Tibial artery (tissue), 4 donors: ENCODE measurements at regions not wholly inside any gene's neighbourhood (a gene's known extent, or its start where the extent isn't known, plus 50 kb on each side); places are given as distances from the start of the nearest gene placed in this dataset.

ENCODE experiments used
- DNase-seq, 2 donors: peaks; one replicate each; pipeline ENCODE4 v3.0.0-alpha.2; 2019
- H3K27ac ChIP-seq, 2 donors: fragments of 200-600 bp; sonication (generic) in 1 of 2; 1 replicate in 1 of 2; 2 replicates in 1 of 2; pipeline ENCODE4 v1.5.1; 2018 to 2019; ENCODE audit warnings: mild to moderate bottlenecking in 1 of 2
- H3K27me3 ChIP-seq, 2 donors: fragments of 200-600 bp; sonication (generic) in 1 of 2; one replicate each; pipeline versions ENCODE4 v1.5.1 to v1.6.0; 2016 to 2019
- H3K36me3 ChIP-seq, 3 donors: fragments of 200-600 bp; sonication (generic) in 2 of 3; one replicate each; pipeline ENCODE4 v1.5.1; 2016 to 2019; ENCODE audit warnings: mild to moderate bottlenecking in 2 of 3
- H3K4me1 ChIP-seq, 4 donors: fragments of 200-600 bp; sonication (generic) in 2 of 4; 1 replicate in 3 of 4; 2 replicates in 1 of 4; pipeline ENCODE4 v1.5.1; 2016 to 2019
- H3K4me3 ChIP-seq, 2 donors: fragments of 200-600 bp; sonication (generic) in 1 of 2; 1 replicate in 1 of 2; 2 replicates in 1 of 2; pipeline ENCODE4 v1.5.1; 2018 to 2019; ENCODE audit warnings: mild to moderate bottlenecking in 2 of 2
- H3K9me3 ChIP-seq, 3 donors: fragments of 200-600 bp; sonication (generic) in 1 of 3; one replicate each; pipeline ENCODE4 v1.5.1; 2016 to 2019
- CTCF ChIP-seq, 2 experiments: fragments of 200-600 bp in 1 of 2; fragments of 450-650 bp in 1 of 2; IDR thresholded peaks; one replicate each; pipeline ENCODE4 v1.5.1; 2017 to 2019; ENCODE audit warnings: antibody characterized with exemption in 2 of 2, mild to moderate bottlenecking in 1 of 2, moderate library complexity in 1 of 2
- intact Hi-C: fragments of 100-400 bp; cut with DNase I; formaldehyde crosslinking; loops from one replicate; pipeline ENCODE4 v1.15.0; 2023; ENCODE audit warnings: low total_unique reads

GRCh38 chr12:69083689-69084088, 150.7 kb upstream of the CPM start:
- no peaks in the 10 kb centered on the region for H3K4me1 ChIP-seq
- H3K9me3 ChIP-seq, result no peaks in the 10 kb centered on the region
- no peaks in the 10 kb centered on the region for H3K36me3 ChIP-seq
- no peak overlapping the region for H3K4me3 ChIP-seq
- TF ChIP-seq CTCF (IDR thresholded peaks at IDR 0.05), result no peak
- intact Hi-C loops, result no loop called here
- no peak overlapping the region for H3K27ac ChIP-seq
- DNase-seq, result no peak
- no peaks in the 10 kb centered on the region for H3K27me3 ChIP-seq

- intact Hi-C loops, result no loop called here
Observed at GRCh38 chr12:69084816-69085378, 151.9 kb upstream of the CPM start.

GRCh38 chr12:69085852-69086251, 152.9 kb upstream of the CPM start:
- Histone ChIP-seq H3K36me3 (no peaks in the 10 kb centered on the region), H3K4me1 (no peaks in the 10 kb centered on the region), H3K27me3 (no peaks in the 10 kb centered on the region), H3K9me3 (no peaks in the 10 kb centered on the region), H3K4me3 (no peak overlapping the region), H3K27ac (no peak overlapping the region)
- intact Hi-C loops, result no loop called here
- DNase-seq, result no peak
- no peak for TF ChIP-seq CTCF (IDR thresholded peaks at IDR 0.05)

More at GRCh38 chr12:69084816-69085378, 151.9 kb upstream of the CPM start:
- no peak for TF ChIP-seq CTCF (IDR thresholded peaks at IDR 0.05)
- no peaks in the 10 kb centered on the region for H3K36me3 ChIP-seq
- no peaks in the 10 kb centered on the region for H3K9me3 ChIP-seq
- no peaks in the 10 kb centered on the region for H3K4me1 ChIP-seq
- no peak overlapping the region for H3K4me3 ChIP-seq
- H3K27me3 ChIP-seq, result no peaks in the 10 kb centered on the region
- no peak for DNase-seq
- no peak overlapping the region for H3K27ac ChIP-seq

- H3K27ac ChIP-seq, result no peak overlapping the region
- no peaks in the 10 kb centered on the region for H3K36me3 ChIP-seq
- H3K9me3 ChIP-seq, result no peaks in the 10 kb centered on the region
- H3K4me3 ChIP-seq, result no peak overlapping the region
- no peaks in the 10 kb centered on the region for H3K4me1 ChIP-seq
- no peak for DNase-seq
- TF ChIP-seq CTCF (IDR thresholded peaks at IDR 0.05), result no peak
- intact Hi-C loops, result no loop called here
- H3K27me3 ChIP-seq, result no peaks in the 10 kb centered on the region
Observed at GRCh38 chr12:69087986-69088385, 151.4 kb upstream of the CPSF6 start.

- no peaks in the 10 kb centered on the region for H3K27me3 ChIP-seq
- H3K27ac ChIP-seq, result no peak overlapping the region
- no peaks in the 10 kb centered on the region for H3K4me1 ChIP-seq
- intact Hi-C loops, result no loop called here
- no peaks in the 10 kb centered on the region for H3K36me3 ChIP-seq
- no peak for TF ChIP-seq CTCF (IDR thresholded peaks at IDR 0.05)
- no peak overlapping the region for H3K4me3 ChIP-seq
- no peak for DNase-seq
- H3K9me3 ChIP-seq, result no peaks in the 10 kb centered on the region
Observed at GRCh38 chr12:69090722-69091121, 148.6 kb upstream of the CPSF6 start.
